NCI-H2107 treated with DMSO at 0.1 percent for 48 hours (cell line): ENCODE measurements at regions not wholly inside any gene's neighbourhood (a gene's known extent, or its start where the extent isn't known, plus 50 kb on each side); places are given as distances from the start of the nearest gene placed in this dataset.
"Not testable (repeated sequence)": the region's sequence is repeated elsewhere in the genome, so short reads cannot be mapped to it uniquely, and the experiment has no call there.

Experiments used
- DNase-seq: peaks from one replicate; lab custom pipeline; 2025; ENCODE audit not compliant: unreplicated experiment; lab: John Stamatoyannopoulos, UW

GRCh38 chr4:38413524-38414341, 250.3 kb upstream of the KLF3 start:
- no peak for DNase-seq

GRCh38 chr4:38414410-38414809, 249.6 kb upstream of the KLF3 start:
- DNase-seq = no peak

GRCh38 chr4:38415682-38416081, 248.3 kb upstream of the KLF3 start:
- DNase-seq = no peak

GRCh38 chr4:38416450-38417014, 247.5 kb upstream of the KLF3 start:
- DNase-seq = no peak

- not testable (repeated sequence) for DNase-seq
Observed at GRCh38 chr4:38420254-38420653, 243.7 kb upstream of the KLF3 start.

- no peak for DNase-seq
Observed at GRCh38 chr4:38422850-38423249, 241.1 kb upstream of the KLF3 start.

- DNase-seq = no peak
Observed at GRCh38 chr4:38424151-38424871, 239.7 kb upstream of the KLF3 start.

- DNase-seq = no peak
Observed at GRCh38 chr4:38426532-38426931, 237.5 kb upstream of the KLF3 start.

- DNase-seq = no peak
Observed at GRCh38 chr4:38430841-38431240, 233.2 kb upstream of the KLF3 start.

GRCh38 chr4:38442073-38442788, 221.8 kb upstream of the KLF3 start:
- DNase-seq = no peak

- no peak for DNase-seq
Observed at GRCh38 chr4:38449506-38450174, 214.4 kb upstream of the KLF3 start.

- DNase-seq = no peak
Observed at GRCh38 chr4:38452009-38452408, 212.0 kb upstream of the KLF3 start.

- DNase-seq = no peak
Observed at GRCh38 chr4:38452542-38452941, 211.5 kb upstream of the KLF3 start.

- DNase-seq = no peak
Observed at GRCh38 chr4:38453253-38453881, 210.6 kb upstream of the KLF3 start.

- no peak for DNase-seq
Observed at GRCh38 chr4:38454284-38454683, 209.7 kb upstream of the KLF3 start.

GRCh38 chr4:38455092-38455862, 208.7 kb upstream of the KLF3 start:
- no peak for DNase-seq

- no peak for DNase-seq
Observed at GRCh38 chr4:38456096-38456495, 207.9 kb upstream of the KLF3 start.

GRCh38 chr4:38461342-38461741, 202.7 kb upstream of the KLF3 start:
- no peak for DNase-seq

GRCh38 chr4:38462367-38463055, 201.5 kb upstream of the KLF3 start:
- DNase-seq = no peak
